ENCODE measurements at regions not wholly inside any gene's neighbourhood (a gene's known extent, or its start where the extent isn't known, plus 50 kb on each side); places are given as distances from the start of the nearest gene placed in this dataset.

DNA sequence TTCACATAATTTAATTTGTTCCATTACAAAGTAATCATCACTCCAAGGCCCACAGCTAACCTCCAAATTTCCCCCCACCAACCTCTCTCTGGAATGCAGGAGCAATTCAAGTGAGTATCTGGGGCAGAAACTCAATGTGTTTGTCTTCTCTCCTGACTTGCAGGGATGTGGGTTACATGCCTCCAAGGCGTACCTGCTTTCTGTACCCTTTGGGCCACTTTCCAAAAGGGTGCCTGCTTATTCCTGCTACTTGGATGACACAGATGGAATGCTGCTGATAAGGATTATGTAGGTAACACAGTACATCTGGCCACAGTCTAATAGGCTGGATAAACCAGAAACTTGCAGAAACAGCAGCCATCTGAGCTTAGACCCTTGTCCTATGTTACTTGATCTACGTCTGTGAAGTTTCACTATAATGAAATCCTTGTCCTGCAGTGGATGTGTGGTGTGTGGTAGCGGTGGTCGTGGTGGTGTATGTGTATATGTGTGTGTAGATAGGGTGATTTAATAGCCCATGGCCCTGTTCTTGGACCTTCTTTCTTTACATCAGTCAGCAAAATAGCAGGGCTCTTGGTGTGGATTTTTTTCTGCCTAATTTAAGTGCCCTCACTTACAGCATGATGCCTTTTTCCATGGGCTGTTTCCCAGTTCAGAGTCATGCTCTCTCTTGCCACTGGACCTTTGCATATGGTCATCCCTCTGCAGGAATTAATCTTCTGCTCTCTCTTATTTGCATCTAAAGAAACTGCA lies 175.9 kb downstream of the ZDHHC21 start:
- no peak for DNase-seq

GRCh38 chr9:14516656-14517055 lies 176.6 kb downstream of the ZDHHC21 start:
- DNase-seq, result no peak

GRCh38 chr9:14515571-14516198 lies 177.5 kb downstream of the ZDHHC21 start:
- DNase-seq, result peak; percentile 89

DNA sequence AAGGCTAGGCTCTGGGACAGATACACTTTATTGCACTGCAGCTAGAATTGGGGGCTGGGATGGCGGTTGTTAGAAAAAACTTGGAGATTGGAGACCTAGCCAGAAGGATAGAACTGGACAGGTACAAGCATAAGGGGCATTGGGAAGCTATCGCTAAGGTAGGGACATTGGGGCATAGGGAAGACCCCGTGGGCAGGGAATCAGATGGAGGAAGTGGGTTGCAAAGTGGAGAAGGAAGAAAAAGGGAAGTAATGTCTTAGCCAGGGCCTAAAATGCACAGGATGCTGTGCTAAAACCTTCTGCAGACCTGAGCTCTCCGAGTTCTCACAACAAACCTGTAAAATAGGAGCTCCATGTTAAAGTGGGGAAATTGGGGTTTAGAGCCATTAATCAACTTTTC lies 178.2 kb downstream of the ZDHHC21 start:
- no peak for DNase-seq

GRCh38 chr9:14512942-14513341 lies 180.3 kb downstream of the ZDHHC21 start:
- DNase-seq, result no peak

DNA sequence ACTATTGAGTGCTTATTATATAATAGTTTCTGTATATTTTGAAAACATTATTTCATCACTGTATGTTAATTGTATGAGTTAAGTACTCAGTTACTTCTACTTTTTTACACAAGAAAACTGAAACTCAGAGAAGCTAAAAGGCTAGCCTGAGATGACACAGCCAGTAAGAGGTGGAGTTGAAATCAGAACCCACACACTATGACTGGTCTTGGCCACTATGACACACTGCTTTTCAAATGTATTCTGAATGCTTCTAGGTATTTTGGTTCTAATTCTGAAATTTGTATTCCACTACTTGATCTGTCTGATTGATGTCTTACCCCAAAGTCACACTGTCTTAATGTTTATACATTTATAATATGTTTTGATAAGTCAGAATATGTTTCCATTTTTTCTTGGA lies 181.8 kb downstream of the ZDHHC21 start:
- no peak for DNase-seq

DNA sequence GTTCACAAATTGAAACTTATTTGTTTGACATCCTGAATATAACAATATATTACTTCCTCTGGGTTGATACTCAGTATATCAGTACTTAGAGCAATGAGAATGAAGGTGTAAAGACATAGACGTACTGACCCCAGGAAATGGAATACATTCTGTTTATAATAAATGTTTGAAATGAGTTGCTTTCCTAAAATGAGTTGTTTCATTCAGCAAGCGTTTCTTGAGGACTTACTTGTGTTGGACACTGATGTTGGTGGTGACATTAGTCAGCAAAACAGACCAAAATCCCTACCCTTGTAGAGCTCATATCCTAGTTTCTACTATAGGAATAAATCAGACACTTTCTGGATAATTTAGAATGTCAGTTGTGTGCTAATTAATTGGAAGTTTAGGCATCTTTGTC lies 184.3 kb downstream of the ZDHHC21 start:
- no peak for DNase-seq

DNA sequence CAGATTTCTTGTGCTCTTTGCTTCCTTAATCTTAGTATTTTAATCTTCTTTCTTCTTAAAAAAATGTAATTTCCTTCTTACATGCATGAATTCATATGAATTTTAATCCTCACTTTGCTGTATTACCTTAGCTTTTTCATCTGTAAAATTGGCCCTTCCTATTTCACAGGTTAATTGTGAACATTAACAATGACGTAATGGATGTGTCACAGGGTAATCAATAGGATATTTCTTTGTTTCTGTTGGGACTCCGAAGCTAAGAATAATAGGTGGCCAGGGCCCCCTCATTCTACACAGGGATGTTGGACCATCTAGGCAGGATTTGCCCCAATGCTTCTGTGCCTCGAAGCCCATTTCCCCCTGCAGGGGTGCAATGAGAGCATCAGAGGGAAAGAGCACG lies 187.4 kb upstream of the NFIB start:
- DNase-seq, result no peak

GRCh38 chr9:14500705-14501104 lies 186.8 kb upstream of the NFIB start:
- DNase-seq, result no peak

DNA sequence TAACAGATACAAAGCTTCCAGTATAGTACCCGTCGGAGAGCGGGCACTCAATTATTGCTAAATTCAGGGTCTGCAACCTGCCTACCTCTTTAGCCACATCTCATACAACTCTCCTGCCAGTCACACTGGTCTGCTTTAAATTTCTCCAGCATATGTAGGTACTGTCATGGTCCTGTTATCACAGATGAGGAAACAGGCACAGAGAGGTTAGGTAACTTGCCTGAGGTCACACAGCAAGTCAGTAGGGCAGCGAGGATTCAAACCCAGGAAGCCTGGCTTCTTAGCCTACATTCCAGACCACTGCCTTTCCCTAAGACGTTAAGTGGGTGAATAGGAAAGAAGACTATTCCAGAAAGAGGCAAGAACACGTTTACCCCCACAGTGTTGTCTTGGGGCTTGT lies 186.0 kb upstream of the NFIB start:
- DNase-seq, result no peak

DNA sequence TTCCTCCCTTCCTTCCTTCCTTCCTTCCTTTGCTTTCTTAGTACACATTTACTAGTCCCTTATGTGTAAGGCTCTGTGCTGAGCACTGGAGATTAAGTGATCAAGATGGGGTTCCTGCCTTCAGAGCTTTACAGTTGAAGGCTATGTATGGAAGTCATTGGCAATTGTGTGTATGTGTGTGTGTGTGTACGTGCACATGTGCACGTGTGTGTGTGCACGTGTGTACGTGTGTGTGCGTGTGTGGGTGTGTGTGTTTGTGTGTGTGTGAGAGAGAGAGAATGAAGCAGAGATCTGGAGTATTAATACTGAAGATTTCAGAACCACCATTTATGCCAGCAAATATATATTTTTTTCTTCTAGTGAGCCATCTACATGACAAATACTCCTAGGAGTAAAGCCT lies 184.9 kb upstream of the NFIB start:
- DNase-seq, result no peak

GRCh38 chr9:14497476-14497875 lies 183.5 kb upstream of the NFIB start:
- no peak for DNase-seq

DNA sequence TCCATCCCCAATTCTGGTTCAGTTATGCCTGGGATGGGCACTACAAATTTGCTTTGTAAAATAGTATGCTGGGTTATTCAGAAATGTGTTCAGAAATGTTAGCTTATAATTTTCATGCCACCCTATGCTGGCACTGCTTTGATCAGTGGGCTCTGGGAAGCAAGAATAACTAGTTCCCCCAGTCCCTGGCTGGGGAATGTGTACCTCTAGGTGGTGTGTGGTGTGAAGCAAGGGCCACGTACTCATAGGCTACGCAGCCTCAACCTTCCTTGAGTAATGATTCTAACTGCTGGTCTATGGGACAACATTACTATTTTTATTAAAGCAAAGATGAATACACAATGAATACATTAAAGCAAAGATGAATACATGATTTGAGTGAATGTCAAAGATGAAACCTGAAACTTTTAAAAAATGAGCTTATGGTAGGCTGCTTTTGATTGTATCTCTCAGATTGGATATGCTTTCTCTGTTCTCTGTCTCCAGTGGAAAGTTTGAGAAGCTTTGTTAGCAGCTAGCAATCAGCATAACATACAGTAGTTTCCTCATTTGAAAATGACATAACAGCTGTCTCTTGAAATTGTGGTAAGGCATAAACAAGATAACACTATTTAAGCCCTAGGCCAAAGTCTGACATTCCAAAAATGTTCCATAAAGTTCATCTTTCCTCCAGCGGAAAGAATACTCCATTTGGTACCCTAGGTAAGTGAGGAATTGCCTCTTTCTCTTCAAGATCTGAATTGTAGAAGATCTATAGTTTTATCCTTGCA lies 174.7 kb upstream of the NFIB start:
- DNase-seq, result no peak

DNA sequence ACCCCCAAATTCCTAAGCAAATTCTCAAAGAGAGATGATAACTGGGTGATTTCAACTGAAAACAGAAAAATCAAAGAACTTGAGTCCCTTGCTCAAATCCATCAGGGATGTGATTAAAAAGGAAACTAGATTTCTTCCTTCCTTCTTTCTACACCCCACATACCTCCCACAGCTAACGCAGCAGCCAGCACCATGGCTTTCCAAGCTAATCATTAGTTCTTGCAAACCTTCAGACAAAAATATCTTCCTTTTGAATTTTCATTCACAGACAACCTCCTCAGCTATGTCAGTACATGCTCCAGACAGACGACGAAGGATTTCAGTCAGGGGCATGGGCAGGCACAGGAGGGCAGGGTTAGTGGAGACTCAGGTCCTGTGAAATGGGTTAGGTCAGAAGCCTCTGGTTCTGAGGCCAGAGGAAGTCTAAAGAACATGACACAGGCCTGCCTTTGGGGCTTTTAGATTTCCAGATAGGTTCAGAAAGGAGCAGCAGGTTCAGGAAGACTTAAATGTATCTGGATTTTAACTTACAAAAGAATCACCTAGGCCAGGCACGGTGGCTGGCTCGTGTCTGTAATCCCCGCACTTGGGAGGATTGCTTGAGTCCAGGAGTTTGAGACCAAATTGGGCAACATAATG lies 173.7 kb upstream of the NFIB start:
- DNase-seq, result no peak

- DNase-seq, result no peak
Observed at GRCh38 chr9:14485366-14485765, 171.4 kb upstream of the NFIB start.

- no peak for DNase-seq
Observed at GRCh38 chr9:14482856-14483255, 168.9 kb upstream of the NFIB start.

- no peak for DNase-seq
Observed at GRCh38 chr9:14480526-14480925, 166.6 kb upstream of the NFIB start.

- no peak for DNase-seq
Observed at GRCh38 chr9:14479163-14479560, 165.2 kb upstream of the NFIB start.

GRCh38 chr9:14478175-14479162 lies 164.5 kb upstream of the NFIB start:
- DNase-seq, result no peak

GRCh38 chr9:14471041-14471440 lies 157.1 kb upstream of the NFIB start:
- no peak for DNase-seq

DNA sequence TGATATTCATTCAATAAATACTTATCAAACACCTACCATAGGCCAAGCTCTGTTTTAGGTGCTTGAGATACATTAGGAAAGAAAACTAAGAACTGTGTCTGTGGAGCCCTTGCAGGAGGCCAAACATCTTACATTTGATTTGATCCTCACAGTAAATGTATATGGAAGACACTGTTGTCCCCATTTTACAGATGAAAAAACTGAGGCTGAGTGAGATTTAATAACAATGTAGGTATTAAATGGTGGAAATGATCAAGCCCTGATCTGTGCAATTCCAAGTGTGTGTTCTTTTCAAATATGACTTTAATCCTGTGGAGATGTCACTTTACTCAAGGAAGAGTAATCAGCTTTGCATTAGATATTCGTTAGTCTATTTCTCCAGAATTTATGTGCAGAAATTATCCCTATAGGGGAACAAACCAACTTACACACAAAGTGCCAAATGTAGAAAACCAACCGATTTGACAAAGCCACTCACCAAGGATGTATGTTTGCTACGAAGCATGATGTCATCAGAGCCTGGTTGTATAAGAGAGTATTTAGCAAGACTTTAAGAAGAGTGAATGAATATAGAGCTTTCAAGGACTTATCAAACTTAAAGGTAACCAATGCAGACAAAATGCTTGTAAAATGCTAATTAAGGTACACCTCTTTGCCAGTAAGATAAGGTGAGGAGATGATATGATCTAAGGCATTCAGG lies 153.9 kb upstream of the NFIB start:
- no peak for DNase-seq

GRCh38 chr9:14466828-14467227 lies 152.9 kb upstream of the NFIB start:
- DNase-seq, result no peak

All from COR-L47 (cell line).